GM19463 (cell line): ENCODE measurements at regions not wholly inside any gene's neighbourhood (a gene's known extent, or its start where the extent isn't known, plus 50 kb on each side); places are given as distances from the start of the nearest gene placed in this dataset.
"Not testable (repeated sequence)": the region's sequence is repeated elsewhere in the genome, so short reads cannot be mapped to it uniquely, and the experiment has no call there.

ENCODE experiments used
- ATAC-seq: cut with Tn5 transposase; IDR thresholded peaks from one replicate; pipeline ENCODE4 v1.9.1; 2021; ENCODE audit warnings: mild to moderate bottlenecking, moderate library complexity; ENCODE audit not compliant: unreplicated experiment

DNA sequence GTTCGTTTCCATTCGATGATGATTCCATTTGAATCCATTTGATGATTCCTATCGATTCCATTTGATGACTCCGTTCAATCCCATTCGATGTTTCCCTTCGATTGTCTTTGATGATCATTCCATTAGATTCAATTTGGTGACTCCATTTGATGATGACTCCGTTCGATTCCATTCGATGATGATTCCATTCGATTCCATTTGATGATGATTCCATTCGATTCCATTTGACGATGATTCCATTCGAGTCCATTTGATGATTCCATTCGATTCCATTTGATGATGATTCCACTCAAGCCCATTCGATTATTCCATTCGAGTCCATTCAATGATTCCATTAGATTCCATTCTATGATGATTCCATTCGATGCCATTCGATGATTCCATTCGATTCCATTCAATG lies 2730.6 kb downstream of the RPIA start:
- ATAC-seq, result not testable (repeated sequence)

DNA sequence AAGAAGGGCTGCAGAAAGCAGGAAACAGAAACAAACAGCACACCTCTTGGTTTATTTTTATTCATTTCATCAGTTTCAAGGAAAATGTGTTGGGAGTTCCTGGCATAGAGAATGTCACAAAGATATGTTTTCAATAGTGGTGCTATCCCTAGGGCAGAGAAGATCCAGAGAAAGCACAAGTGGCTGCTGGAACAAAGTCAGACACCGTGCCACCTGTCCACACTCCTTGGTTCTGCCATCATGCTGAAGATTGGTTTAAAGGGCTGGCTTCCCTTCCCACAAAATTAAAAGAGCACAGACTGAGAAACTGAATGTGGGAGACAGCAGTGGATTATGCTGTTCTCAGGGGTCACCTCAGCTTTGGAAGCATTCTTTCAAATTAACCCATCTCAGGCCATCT lies 2735.7 kb downstream of the RPIA start:
- not testable (repeated sequence) for ATAC-seq

DNA sequence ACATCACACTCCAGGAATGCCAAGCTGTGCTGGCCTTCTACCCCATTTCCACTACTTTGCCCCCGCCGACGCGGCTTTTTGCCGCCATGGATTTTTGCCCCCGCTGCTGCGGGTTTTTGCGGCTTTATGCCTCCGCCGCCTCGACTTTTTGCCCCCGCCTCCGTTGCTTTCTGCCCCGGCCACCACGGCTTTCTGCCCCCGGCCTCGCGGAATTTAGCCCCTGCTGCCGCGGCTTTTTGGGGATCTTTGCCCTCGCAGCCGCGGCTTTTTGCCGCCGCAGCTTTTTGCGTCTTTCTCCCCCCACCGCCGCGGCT lies 2750.4 kb downstream of the RPIA start:
- ATAC-seq, result not testable (repeated sequence)

- no peak for ATAC-seq
These were observed 2750.9 kb downstream of the RPIA start for GRCh38 chr2:91442246-91442905.

GRCh38 chr2:91442906-91443729 lies 2751.6 kb downstream of the RPIA start:
- ATAC-seq, result not testable (repeated sequence)

- ATAC-seq, result not testable (repeated sequence)
These were observed 2752.2 kb downstream of the RPIA start for GRCh38 chr2:91443730-91444115.

GRCh38 chr2:91445705-91446104 lies 2754.2 kb downstream of the RPIA start:
- not testable (repeated sequence) for ATAC-seq

DNA sequence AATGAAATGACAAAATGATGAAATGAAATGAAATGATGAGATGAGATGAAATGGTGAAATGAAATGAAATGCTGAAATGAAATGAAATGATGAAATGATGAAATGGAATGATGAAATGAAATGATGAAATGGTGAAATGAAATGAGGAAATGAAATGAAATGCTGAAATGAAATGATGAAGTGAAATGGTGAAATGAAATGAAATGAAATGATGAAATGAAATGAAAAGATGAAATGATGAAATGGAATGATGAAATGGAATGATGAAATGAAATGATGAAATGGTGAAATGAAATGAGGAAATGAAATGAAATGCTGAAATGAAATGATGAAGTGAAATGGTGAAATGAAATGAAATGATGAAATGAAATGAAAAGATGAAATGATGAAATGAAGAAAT lies 2755.0 kb downstream of the RPIA start:
- not testable (repeated sequence) for ATAC-seq

GRCh38 chr2:91446915-91447314 lies 2755.4 kb downstream of the RPIA start:
- ATAC-seq, result not testable (repeated sequence)

- ATAC-seq, result not testable (repeated sequence)
These were observed 2756.0 kb downstream of the RPIA start for GRCh38 chr2:91447508-91447907.

- ATAC-seq, result not testable (repeated sequence)
These were observed 2770.8 kb downstream of the RPIA start for GRCh38 chr2:91462292-91462691.

DNA sequence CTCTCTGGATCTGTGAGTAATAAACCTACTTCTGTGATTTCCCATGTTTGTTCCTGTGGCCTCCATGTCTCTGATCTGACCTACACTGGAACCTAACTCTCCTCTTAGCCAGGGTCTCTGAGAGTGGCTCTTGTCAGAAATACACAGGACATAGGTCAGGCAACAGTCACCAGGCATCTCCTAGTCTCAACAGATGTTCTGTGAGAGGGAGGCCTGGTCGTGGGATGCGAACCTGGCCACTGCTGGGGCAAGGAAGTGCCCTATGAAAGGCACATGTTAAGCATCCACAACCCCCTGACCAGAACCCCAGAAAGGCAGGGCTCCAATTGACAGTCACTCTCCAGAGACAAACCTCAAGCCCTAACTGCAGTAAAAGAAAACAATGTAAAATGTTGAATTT lies 2771.5 kb downstream of the RPIA start:
- not testable (repeated sequence) for ATAC-seq

GRCh38 chr2:91466780-91467363 lies 2775.4 kb downstream of the RPIA start:
- not testable (repeated sequence) for ATAC-seq

GRCh38 chr2:91476244-91476935 lies 2784.9 kb downstream of the RPIA start:
- not testable (repeated sequence) for ATAC-seq

GRCh38 chr2:91476936-91477246 lies 2785.4 kb downstream of the RPIA start:
- ATAC-seq, result not testable (repeated sequence)

GRCh38 chr2:91477291-91477690 lies 2785.8 kb downstream of the RPIA start:
- ATAC-seq, result not testable (repeated sequence)

- no peak for ATAC-seq
These were observed 2786.5 kb downstream of the RPIA start for GRCh38 chr2:91477731-91478672.

GRCh38 chr2:91478851-91479718 lies 2787.6 kb downstream of the RPIA start:
- not testable (repeated sequence) for ATAC-seq

DNA sequence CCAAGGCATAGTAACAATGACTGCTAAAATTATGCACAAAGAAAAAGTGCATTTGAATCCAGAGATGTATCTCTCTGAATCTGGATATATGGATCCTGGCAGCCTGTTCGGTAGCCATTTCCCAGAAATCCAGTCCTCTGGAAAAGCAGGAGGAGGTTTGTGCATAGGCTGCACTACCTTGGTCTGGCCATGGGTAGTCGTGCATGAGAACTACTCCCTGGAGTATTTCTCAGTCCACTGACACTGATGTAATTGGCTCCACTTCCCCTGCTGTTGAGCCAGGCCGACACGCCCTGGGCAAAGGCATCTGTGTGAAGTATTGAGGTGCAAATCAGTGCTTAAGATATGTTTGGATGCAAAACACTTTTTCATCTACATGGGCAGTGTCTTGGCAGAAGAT lies 2793.8 kb downstream of the RPIA start:
- ATAC-seq, result not testable (repeated sequence)
